ENCODE measurements at regions not wholly inside any gene's neighbourhood (a gene's known extent, or its start where the extent isn't known, plus 50 kb on each side); places are given as distances from the start of the nearest gene placed in this dataset.

GRCh38 chr13:58998716-58999115 lies 1165.0 kb downstream of the DIAPH3 start:
- H3K9me3 ChIP-seq = no peaks in the 10 kb centered on the region
- no peaks in the 10 kb centered on the region for H3K4me1 ChIP-seq
- H3K27me3 ChIP-seq = no peaks in the 10 kb centered on the region
- H3K36me3 ChIP-seq = no peaks in the 10 kb centered on the region
- TF ChIP-seq EP300 (IDR thresholded peaks at IDR 0.05) (no peak), POLR2A (IDR thresholded peaks at IDR 0.05) (no peak), CTCF (IDR thresholded peaks at IDR 0.05) (no peak), POLR2AphosphoS5 (IDR thresholded peaks at IDR 0.05) (no peak)
- H3K27ac ChIP-seq = no peak overlapping the region
- no peak for ATAC-seq
- no peak overlapping the region for H3K4me3 ChIP-seq
- WGBS, 2 donors (ENCODE audit: low coverage in 1 of 2) = 26 to 54% methylated on average over 2 of the region's 2 CpGs

- no peak overlapping the region for H3K27ac ChIP-seq
- 100% methylated on average over 2 of the region's 2 CpGs; no CpG with 5 or more reads in 1 of the 2 donors for WGBS, 2 donors (ENCODE audit: low coverage in 1 of 2)
- no peaks in the 10 kb centered on the region for H3K36me3 ChIP-seq
- ATAC-seq = no peak
- H3K9me3 ChIP-seq = no peaks in the 10 kb centered on the region
- H3K4me3 ChIP-seq = no peak overlapping the region
- H3K27me3 ChIP-seq = no peaks in the 10 kb centered on the region
- H3K4me1 ChIP-seq = no peaks in the 10 kb centered on the region
- no peak for TF ChIP-seq CTCF (IDR thresholded peaks at IDR 0.05)
- TF ChIP-seq POLR2A (IDR thresholded peaks at IDR 0.05) = no peak
- no peak for TF ChIP-seq EP300 (IDR thresholded peaks at IDR 0.05)
Measured at GRCh38 chr13:58999851-59000250, 1163.9 kb downstream of the DIAPH3 start.

- ATAC-seq = no peak
- Histone ChIP-seq H3K27me3 (no peaks in the 10 kb centered on the region), H3K9me3 (no peaks in the 10 kb centered on the region), H3K27ac (no peak overlapping the region), H3K36me3 (no peaks in the 10 kb centered on the region), H3K4me3 (no peak overlapping the region), H3K4me1 (no peaks in the 10 kb centered on the region)
- TF ChIP-seq POLR2A (IDR thresholded peaks at IDR 0.05) (no peak), POLR2AphosphoS5 (IDR thresholded peaks at IDR 0.05) (no peak), EP300 (IDR thresholded peaks at IDR 0.05) (no peak), CTCF (IDR thresholded peaks at IDR 0.05) (no peak)
Measured at GRCh38 chr13:59000770-59001169, 1163.0 kb downstream of the DIAPH3 start.

- Histone ChIP-seq H3K36me3 (no peaks in the 10 kb centered on the region), H3K27ac (no peak overlapping the region), H3K27me3 (no peaks in the 10 kb centered on the region), H3K4me1 (no peaks in the 10 kb centered on the region), H3K9me3 (no peaks in the 10 kb centered on the region), H3K4me3 (no peak overlapping the region)
- 84 to 95% methylated on average over 7 to 9 of the region's 11 CpGs for WGBS, 2 donors (ENCODE audit: low coverage in 1 of 2)
- ATAC-seq = no peak
- TF ChIP-seq CTCF (IDR thresholded peaks at IDR 0.05) = no peak
- TF ChIP-seq EP300 (IDR thresholded peaks at IDR 0.05) = no peak
- no peak for TF ChIP-seq POLR2A (IDR thresholded peaks at IDR 0.05)
- TF ChIP-seq POLR2AphosphoS5 (IDR thresholded peaks at IDR 0.05) = no peak
Measured at GRCh38 chr13:59012731-59013130, 1151.0 kb downstream of the DIAPH3 start.

GRCh38 chr13:59016250-59016649 lies 1147.5 kb downstream of the DIAPH3 start:
- 71 to 92% methylated on average over 2 to 3 of the region's 3 CpGs for WGBS, 2 donors (ENCODE audit: low coverage in 1 of 2)
- ATAC-seq = no peak
- H3K9me3 ChIP-seq = no peaks in the 10 kb centered on the region

More at GRCh38 chr13:59016250-59016649, 1147.5 kb downstream of the DIAPH3 start:
- no peaks in the 10 kb centered on the region for H3K4me1 ChIP-seq
- no peaks in the 10 kb centered on the region for H3K27me3 ChIP-seq
- no peak overlapping the region for H3K4me3 ChIP-seq
- no peak for TF ChIP-seq POLR2A (IDR thresholded peaks at IDR 0.05)
- no peak for TF ChIP-seq EP300 (IDR thresholded peaks at IDR 0.05)
- no peak for TF ChIP-seq POLR2AphosphoS5 (IDR thresholded peaks at IDR 0.05)
- TF ChIP-seq CTCF (IDR thresholded peaks at IDR 0.05) = no peak
- no peak overlapping the region for H3K27ac ChIP-seq
- H3K36me3 ChIP-seq = no peaks in the 10 kb centered on the region

Data from gastroesophageal sphincter (tissue), 4 donors.